OCI-LY3 (cell line): ENCODE measurements at regions not wholly inside any gene's neighbourhood (a gene's known extent, or its start where the extent isn't known, plus 50 kb on each side); places are given as distances from the start of the nearest gene placed in this dataset.
"Not testable (repeated sequence)": the region's sequence is repeated elsewhere in the genome, so short reads cannot be mapped to it uniquely, and the experiment has no call there.

ENCODE experiments used
- H2AFZ ChIP-seq: fragments of 200-600, 300-600 bp; shearing (Covaris generic); 2 replicates; pipeline ENCODE4 v1.6.0; 2014; ENCODE audit warnings: antibody characterized with exemption, low read depth, low read length
- H3K27ac ChIP-seq: fragments of 200-600, 300-600 bp; sonication (generic); 2 replicates; pipeline ENCODE4 v1.5.1; 2014; ENCODE audit warnings: mild to moderate bottlenecking, low read length, moderate library complexity, mixed read lengths
- H3K27me3 ChIP-seq: fragments of 200-600, 300-600 bp; sonication (generic); 2 replicates; pipeline ENCODE4 v1.6.1; 2014; ENCODE audit warnings: low read depth, low read length, mixed read lengths
- H3K36me3 ChIP-seq: fragments of 200-600, 300-600 bp; sonication (generic); replicated peaks from 2 replicates; pipeline ENCODE3; 2014; ENCODE audit warnings: low read depth, low read length, mixed read lengths
- H3K4me1 ChIP-seq: fragments of 300-600, 200-600 bp; sonication (generic); 2 replicates; pipeline ENCODE4 v1.6.1; 2014; ENCODE audit warnings: low read length, mixed read lengths
- H3K4me2 ChIP-seq: fragments of 200-600, 300-600 bp; sonication (generic); 2 replicates; pipeline ENCODE4 v1.6.1; 2014; ENCODE audit warnings: low read length, mixed read lengths
- H3K4me3 ChIP-seq: fragments of 300-600, 200-600 bp; sonication (generic); 2 replicates; pipeline ENCODE4 v1.5.1; 2014; ENCODE audit warnings: antibody characterized with exemption, mild to moderate bottlenecking, low read length, moderate library complexity
- H3K79me2 ChIP-seq: fragments of 300-600, 200-600 bp; shearing (Covaris generic); 2 replicates; pipeline ENCODE4 v1.6.1; 2014; ENCODE audit warnings: mild to moderate bottlenecking, low read length, mixed read lengths
- H3K9ac ChIP-seq: fragments of 300-600, 200-600 bp; shearing (Covaris generic); 2 replicates; pipeline ENCODE4 v1.6.0; 2014; ENCODE audit warnings: mild to moderate bottlenecking, low read length, moderate library complexity
- H3K9me3 ChIP-seq: fragments of 200-600, 300-600 bp; shearing (Covaris generic); 2 replicates; pipeline ENCODE4 v1.6.1; 2014; ENCODE audit warnings: low read length, mixed read lengths; ENCODE audit not compliant: insufficient read depth
- H4K20me1 ChIP-seq: fragments of 200-600, 300-600 bp; sonication (generic); 2 replicates; pipeline ENCODE4 v1.6.1; 2016; ENCODE audit warnings: low read length, mixed read lengths; ENCODE audit not compliant: insufficient read depth
- EZH2phosphoT487 ChIP-seq: fragments of 200-600 bp; shearing (Covaris generic); IDR thresholded peaks from 2 replicates; pipeline ENCODE4 v1.6.1; 2018; ENCODE audit warnings: antibody characterized with exemption, mixed run types, low read depth
- TF ChIP-seq, protein P1 (sequence below): fragments of 200-600, 300-600 bp; sonication (generic); IDR thresholded peaks from 2 replicates; pipeline ENCODE4 v1.5.1; 2014; ENCODE audit warnings: antibody characterized with exemption, low read length, low read depth

DNA sequence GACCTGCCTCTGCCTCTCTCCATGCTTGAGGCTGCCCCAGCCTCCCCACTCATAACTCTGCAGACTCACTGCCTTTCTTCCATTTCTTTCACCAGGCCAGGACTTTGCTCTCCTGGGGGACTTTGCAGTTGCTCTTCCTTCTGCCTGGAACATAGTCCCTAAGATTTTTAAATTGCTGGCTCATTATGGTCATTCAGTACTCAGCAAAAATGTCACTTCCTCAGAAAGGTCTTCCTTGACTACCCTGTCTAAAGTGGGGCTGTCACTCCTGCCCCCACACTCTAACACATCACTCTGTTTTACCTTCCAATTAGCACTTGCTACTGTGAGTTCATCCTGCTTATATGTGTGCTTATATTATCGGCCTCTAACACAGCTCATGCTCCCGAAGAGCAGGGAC, 618.2 kb downstream of the UQCRFS1 start:
- no peak overlapping the region for H2AFZ ChIP-seq
- H3K4me1 ChIP-seq, result peaks cover 64% of the 10 kb centered on the region
- no peaks in the 10 kb centered on the region for H3K79me2 ChIP-seq
- no peaks in the 10 kb centered on the region for H3K36me3 ChIP-seq
- H3K4me3 ChIP-seq, result no peak overlapping the region
- TF ChIP-seq, protein P1, sequence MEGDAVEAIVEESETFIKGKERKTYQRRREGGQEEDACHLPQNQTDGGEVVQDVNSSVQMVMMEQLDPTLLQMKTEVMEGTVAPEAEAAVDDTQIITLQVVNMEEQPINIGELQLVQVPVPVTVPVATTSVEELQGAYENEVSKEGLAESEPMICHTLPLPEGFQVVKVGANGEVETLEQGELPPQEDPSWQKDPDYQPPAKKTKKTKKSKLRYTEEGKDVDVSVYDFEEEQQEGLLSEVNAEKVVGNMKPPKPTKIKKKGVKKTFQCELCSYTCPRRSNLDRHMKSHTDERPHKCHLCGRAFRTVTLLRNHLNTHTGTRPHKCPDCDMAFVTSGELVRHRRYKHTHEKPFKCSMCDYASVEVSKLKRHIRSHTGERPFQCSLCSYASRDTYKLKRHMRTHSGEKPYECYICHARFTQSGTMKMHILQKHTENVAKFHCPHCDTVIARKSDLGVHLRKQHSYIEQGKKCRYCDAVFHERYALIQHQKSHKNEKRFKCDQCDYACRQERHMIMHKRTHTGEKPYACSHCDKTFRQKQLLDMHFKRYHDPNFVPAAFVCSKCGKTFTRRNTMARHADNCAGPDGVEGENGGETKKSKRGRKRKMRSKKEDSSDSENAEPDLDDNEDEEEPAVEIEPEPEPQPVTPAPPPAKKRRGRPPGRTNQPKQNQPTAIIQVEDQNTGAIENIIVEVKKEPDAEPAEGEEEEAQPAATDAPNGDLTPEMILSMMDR, result no peak
- peaks cover 3% of the 10 kb centered on the region; the same call in 1 of the 2 replicates for H3K9me3 ChIP-seq
- H3K9ac ChIP-seq, result no peak overlapping the region
- no peaks in the 10 kb centered on the region for H3K27me3 ChIP-seq
- no peak overlapping the region for H3K27ac ChIP-seq
- no peak overlapping the region for H3K4me2 ChIP-seq
- H4K20me1 ChIP-seq, result no peaks in the 10 kb centered on the region

DNA sequence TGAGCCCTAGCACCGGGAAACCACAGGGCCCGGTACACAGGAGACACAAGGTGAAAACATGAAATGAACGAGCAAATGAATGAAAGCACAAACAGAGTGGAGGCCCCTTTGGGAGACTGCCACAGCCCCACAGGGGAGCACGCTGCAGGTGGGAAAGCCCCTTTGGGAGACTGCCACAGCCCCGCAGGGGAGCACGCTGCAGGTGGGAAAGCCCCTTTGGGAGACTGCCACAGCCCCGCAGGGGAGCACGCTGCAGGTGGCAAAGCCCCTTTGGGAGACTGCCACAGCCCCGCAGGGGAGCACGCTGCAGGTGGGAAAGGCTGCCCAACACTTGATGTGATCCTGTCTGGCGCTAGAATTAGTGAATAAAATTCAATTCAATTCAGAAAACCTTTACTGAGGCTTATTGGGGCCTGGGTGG, 623.0 kb downstream of the UQCRFS1 start:
- peaks cover 88% of the 10 kb centered on the region for H3K4me1 ChIP-seq
- not testable (repeated sequence) for H3K79me2 ChIP-seq, H2AFZ ChIP-seq, H3K27me3 ChIP-seq, H4K20me1 ChIP-seq, H3K9me3 ChIP-seq, H3K36me3 ChIP-seq
- peak overlapping the region; percentile 96 for H3K27ac ChIP-seq
- H3K9ac ChIP-seq, result peak overlapping the region; percentile 92
- H3K4me2 ChIP-seq, result peak overlapping the region; percentile 75
- peak overlapping the region; percentile 45 for H3K4me3 ChIP-seq

DNA sequence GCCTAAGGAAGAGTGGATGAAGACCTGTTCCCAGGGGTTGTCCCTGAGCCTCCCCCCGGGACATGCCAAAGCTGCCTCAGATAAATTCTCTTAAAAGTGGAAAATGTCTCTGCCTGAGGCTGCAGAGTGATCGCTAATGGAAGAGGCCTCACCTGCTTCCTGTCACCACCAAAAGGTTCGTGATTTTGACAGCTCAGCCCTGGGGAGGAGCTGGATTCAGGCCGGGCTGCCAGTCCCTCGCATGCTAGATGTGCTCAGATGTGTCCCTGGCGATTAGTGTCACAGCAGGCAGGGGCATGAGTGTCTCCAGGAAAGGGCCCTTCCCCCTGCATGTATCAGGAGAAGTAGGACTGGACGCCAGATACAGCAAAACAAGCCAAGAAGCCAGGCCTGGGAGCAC, 626.5 kb downstream of the UQCRFS1 start:
- Histone ChIP-seq H3K79me2 (0 out of 2 replicates have a peak, but pooled peaks cover 3% of the 10 kb centered on the region), H3K36me3 (no peaks in the 10 kb centered on the region), H3K4me3 (no peak overlapping the region), H3K9ac (no peak overlapping the region; the same call in 1 of the 2 replicates), H2AFZ (peak overlapping the region; percentile 71), H3K27ac (no peak overlapping the region), H3K4me2 (0 out of 2 replicates have a peak overlapping the region, but pooled peaks have one; percentile 7), H3K4me1 (peaks cover 68% of the 10 kb centered on the region), H4K20me1 (no peaks in the 10 kb centered on the region), H3K27me3 (no peaks in the 10 kb centered on the region), H3K9me3 (no peaks in the 10 kb centered on the region)
- TF ChIP-seq, protein P1, result no peak
- no peak for TF ChIP-seq EZH2phosphoT487

DNA sequence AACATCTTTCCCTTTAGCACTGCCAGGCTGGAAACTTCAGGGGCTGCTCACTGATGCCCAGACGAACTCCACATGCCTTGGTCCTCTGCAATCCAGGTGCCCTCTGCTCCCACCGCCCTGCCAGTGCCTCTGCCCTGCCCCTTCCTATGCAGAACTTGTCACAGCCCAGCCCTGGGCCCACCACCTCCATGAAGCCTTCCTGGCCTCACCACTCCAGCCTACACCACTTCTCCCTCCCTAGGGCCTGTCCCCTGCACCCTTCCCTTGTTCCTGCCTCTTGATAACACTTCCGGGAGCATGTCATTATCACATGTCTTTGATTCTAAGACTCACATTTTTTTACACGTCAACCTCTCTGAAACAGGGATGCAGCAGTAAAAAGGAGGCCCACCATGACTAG, 627.2 kb downstream of the UQCRFS1 start:
- Histone ChIP-seq H4K20me1 (no peaks in the 10 kb centered on the region), H3K4me1 (peaks cover 67% of the 10 kb centered on the region), H3K79me2 (0 out of 2 replicates have a peak, but pooled peaks cover 3% of the 10 kb centered on the region), H3K27me3 (no peaks in the 10 kb centered on the region), H3K9me3 (no peaks in the 10 kb centered on the region), H3K4me2 (no peak overlapping the region), H3K9ac (no peak overlapping the region), H3K36me3 (no peaks in the 10 kb centered on the region), H2AFZ (no peak overlapping the region), H3K4me3 (no peak overlapping the region), H3K27ac (no peak overlapping the region)
- no peak for TF ChIP-seq EZH2phosphoT487
- TF ChIP-seq, protein P1, result no peak

DNA sequence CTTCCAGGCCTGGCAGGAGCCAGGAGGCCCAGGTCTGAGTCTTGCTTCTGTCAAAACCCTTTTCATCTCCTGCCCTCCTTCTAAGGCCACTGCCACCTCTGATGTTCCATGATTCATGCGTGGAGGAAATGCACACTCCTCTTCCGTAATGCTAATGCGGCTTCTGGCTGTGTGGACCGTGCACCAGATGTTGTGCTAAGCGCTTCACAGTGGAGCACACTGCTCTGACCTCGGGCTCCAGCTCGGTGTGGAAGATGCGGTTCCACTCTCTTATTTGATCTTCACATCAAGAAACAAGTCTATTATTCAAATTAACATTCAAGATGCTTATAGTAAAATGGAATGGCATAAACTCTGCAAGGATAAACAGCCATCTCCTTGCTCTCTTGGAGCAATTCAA, 629.2 kb downstream of the UQCRFS1 start:
- Histone ChIP-seq H3K27ac (no peak overlapping the region), H3K4me3 (no peak overlapping the region), H3K4me2 (no peak overlapping the region), H3K9ac (no peak overlapping the region), H3K9me3 (no peaks in the 10 kb centered on the region), H3K36me3 (no peaks in the 10 kb centered on the region), H3K27me3 (no peaks in the 10 kb centered on the region), H3K4me1 (peaks cover 62% of the 10 kb centered on the region), H4K20me1 (no peaks in the 10 kb centered on the region), H2AFZ (no peak overlapping the region), H3K79me2 (0 out of 2 replicates have a peak, but pooled peaks cover 1% of the 10 kb centered on the region)
- TF ChIP-seq EZH2phosphoT487, result no peak
- TF ChIP-seq, protein P1, result no peak
